HepG2 (cell line): ENCODE measurements at regions not wholly inside any gene's neighbourhood (a gene's known extent, or its start where the extent isn't known, plus 50 kb on each side); places are given as distances from the start of the nearest gene placed in this dataset.

Experiments used
- ADNP ChIP-seq: sonication (generic); formaldehyde crosslinking; IDR thresholded peaks from 2 replicates; pipeline ENCODE4 v1.4.0; 2020; ENCODE audit warnings: missing genetic modification reagents
- EP300 ChIP-seq, 3 experiments: sonication (generic) in 1 of 3; formaldehyde crosslinking in 1 of 3; IDR thresholded peaks; 2 replicates each; pipeline versions ENCODE4 v1.5.1 to v1.6.1; 2011 to 2020; ENCODE audit warnings: low read depth in 2 of 3, low read length in 2 of 3, borderline replicate concordance in 1 of 3, improper control_type of control experiment in 1 of 3, mild to moderate bottlenecking in 1 of 3, missing genetic modification reagents in 1 of 3, moderate library complexity in 1 of 3
- JUN ChIP-seq: sonication (generic); formaldehyde crosslinking; IDR thresholded peaks from 2 replicates; pipeline ENCODE4 v1.4.0; 2020; ENCODE audit warnings: mild to moderate bottlenecking, missing genetic modification reagents
- MLLT10 ChIP-seq: sonication (generic); formaldehyde crosslinking; IDR thresholded peaks from 2 replicates; pipeline ENCODE4 v1.4.0; 2020; ENCODE audit warnings: missing genetic modification reagents
- NR1H2 ChIP-seq: sonication (generic); formaldehyde crosslinking; IDR thresholded peaks from 2 replicates; pipeline ENCODE4 v1.8.1; 2022; ENCODE audit warnings: low read depth, missing genetic modification reagents, borderline replicate concordance
- PRPF4 ChIP-seq: fragments of 200-400 bp; formaldehyde crosslinking; IDR thresholded peaks from 2 replicates; pipeline ENCODE4 v1.6.1; 2016; ENCODE audit warnings: low read length, low read depth; ENCODE audit not compliant: poor library complexity, severe bottlenecking
- RERE ChIP-seq: IDR thresholded peaks from 2 replicates; pipeline ENCODE4 v1.6.1; 2016; ENCODE audit warnings: low read depth, missing genetic modification reagents, missing compliant biosample characterization
- RFXAP ChIP-seq: sonication (generic); formaldehyde crosslinking; IDR thresholded peaks from 2 replicates; pipeline ENCODE4 v1.4.0; 2020; ENCODE audit warnings: missing genetic modification reagents, borderline replicate concordance
- RORA ChIP-seq: sonication (generic); formaldehyde crosslinking; IDR thresholded peaks from 2 replicates; pipeline ENCODE4 v1.5.0; 2020; ENCODE audit warnings: mild to moderate bottlenecking, missing genetic modification reagents, moderate library complexity
- SALL1 ChIP-seq: sonication (generic); formaldehyde crosslinking; IDR thresholded peaks from 2 replicates; pipeline ENCODE4 v1.8.0; 2022; ENCODE audit warnings: mild to moderate bottlenecking, missing genetic modification reagents
- SALL2 ChIP-seq: sonication (generic); formaldehyde crosslinking; IDR thresholded peaks from 2 replicates; pipeline ENCODE4 v1.8.1; 2023; ENCODE audit warnings: mild to moderate bottlenecking, missing genetic modification reagents, inconsistent platforms
- SMARCC2 ChIP-seq: fragments of 450-650 bp; IDR thresholded peaks from 2 replicates; pipeline ENCODE4 v1.6.1; 2017; ENCODE audit warnings: antibody characterized with exemption, mild to moderate bottlenecking
- SPEN ChIP-seq: sonication (generic); formaldehyde crosslinking; IDR thresholded peaks from 2 replicates; pipeline ENCODE4 v1.5.1; 2020; ENCODE audit warnings: low read depth, mild to moderate bottlenecking, missing genetic modification reagents
- ZBTB20 ChIP-seq: sonication (generic); formaldehyde crosslinking; IDR thresholded peaks from 2 replicates; pipeline ENCODE4 v1.8.1; 2023; ENCODE audit warnings: missing genetic modification reagents, low read depth, mild to moderate bottlenecking, borderline replicate concordance
- ZNF207 ChIP-seq: fragments of 450-650 bp; IDR thresholded peaks from 2 replicates; pipeline ENCODE4 v1.6.1; 2016; ENCODE audit warnings: antibody characterized with exemption, borderline replicate concordance
- ZNF264 ChIP-seq: sonication (generic); formaldehyde crosslinking; IDR thresholded peaks from 2 replicates; pipeline ENCODE4 v1.4.0; 2020; ENCODE audit warnings: missing genetic modification reagents
- ZNF672 ChIP-seq: sonication (generic); formaldehyde crosslinking; IDR thresholded peaks from 2 replicates; pipeline ENCODE4 v1.8.1; 2022; ENCODE audit warnings: missing genetic modification reagents
- ZNF703 ChIP-seq: sonication (generic); formaldehyde crosslinking; IDR thresholded peaks from 2 replicates; pipeline ENCODE4 v1.5.1; 2020; ENCODE audit warnings: missing genetic modification reagents, mild to moderate bottlenecking, moderate library complexity, borderline replicate concordance
- ZNF766 ChIP-seq: sonication (generic); formaldehyde crosslinking; IDR thresholded peaks from 2 replicates; pipeline ENCODE4 v1.5.0; 2020; ENCODE audit warnings: missing genetic modification reagents, borderline replicate concordance
- ZNF83 ChIP-seq: sonication (generic); formaldehyde crosslinking; IDR thresholded peaks from 2 replicates; pipeline ENCODE4 v1.4.0; 2020; ENCODE audit warnings: missing genetic modification reagents, mild to moderate bottlenecking, borderline replicate concordance
- TF ChIP-seq, protein P1 (sequence below): sonication (generic); formaldehyde crosslinking; IDR thresholded peaks from 2 replicates; pipeline ENCODE4 v1.4.0; 2020; ENCODE audit warnings: mild to moderate bottlenecking, low read depth, missing genetic modification reagents

DNA sequence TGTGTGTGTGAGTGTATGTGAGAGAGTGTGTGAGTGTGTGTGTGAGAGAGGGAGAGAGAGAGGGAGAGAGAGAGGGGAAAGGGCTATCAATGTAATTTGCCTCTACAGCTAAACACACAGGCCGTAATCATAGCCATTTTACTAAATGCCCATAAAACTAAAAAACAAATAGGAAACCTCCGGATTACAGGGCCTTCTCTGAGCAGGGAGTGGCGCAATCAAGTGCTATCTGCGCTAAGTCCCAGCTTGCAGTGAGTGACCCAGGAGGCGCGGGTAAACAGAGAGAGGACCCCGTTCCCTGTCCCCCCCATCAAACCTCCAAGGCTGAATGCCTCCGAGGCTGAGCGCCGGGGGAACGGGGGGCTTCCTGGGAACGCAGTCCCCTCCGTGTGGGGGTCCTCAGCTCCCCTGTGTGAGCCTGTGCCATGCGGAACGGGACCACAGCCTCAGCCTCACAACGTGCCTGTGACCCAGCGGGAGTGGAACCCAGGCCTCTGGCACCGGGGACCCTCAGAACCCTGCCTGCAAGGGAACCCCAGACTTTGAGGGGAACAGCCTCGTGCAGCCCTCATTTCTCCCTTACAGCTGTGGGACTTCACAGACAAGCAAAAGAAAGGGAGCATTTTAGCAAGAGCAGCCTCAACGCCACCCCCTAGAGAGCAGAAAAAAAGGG, 54.7 kb upstream of the ID2 start (continued):
- TF ChIP-seq RERE (no peak), JUN (no peak), ZNF83 (CRISPR knock-in tag) (no peak; the same call in 1 of the 2 replicates), ZNF264 (no peak), SMARCC2 (no peak), EP300 (IDR thresholded peaks at IDR 0.05; ENCODE audit: low read depth in 2 of 2, low read length in 2 of 2) (peak in 1 of 2 experiments; percentile 66; a peak in 2 of 4 replicates), EP300 (CRISPR knock-in tag; IDR thresholded peaks at IDR 0.05; ENCODE audit: borderline replicate concordance) (no peak), NR1H2 (no peak), ADNP (no peak), ZNF703 (CRISPR knock-in tag) (no peak), ZNF672 (CRISPR knock-in tag) (no peak), MLLT10 (CRISPR knock-in tag) (no peak), RFXAP (0 out of 2 replicates have a peak, but pooled peaks have one; percentile 14), RORA (CRISPR knock-in tag) (no peak), SALL1 (CRISPR knock-in tag) (peak; percentile 64), SALL2 (CRISPR knock-in tag) (no peak; the same call in 1 of the 2 replicates), PRPF4 (no peak), SPEN (CRISPR knock-in tag) (no peak; the same call in 1 of the 2 replicates), ZBTB20 (peak; percentile 15; the same call in 1 of the 2 replicates), ZNF766 (no peak), ZNF207 (no peak)
- TF ChIP-seq, protein P1, sequence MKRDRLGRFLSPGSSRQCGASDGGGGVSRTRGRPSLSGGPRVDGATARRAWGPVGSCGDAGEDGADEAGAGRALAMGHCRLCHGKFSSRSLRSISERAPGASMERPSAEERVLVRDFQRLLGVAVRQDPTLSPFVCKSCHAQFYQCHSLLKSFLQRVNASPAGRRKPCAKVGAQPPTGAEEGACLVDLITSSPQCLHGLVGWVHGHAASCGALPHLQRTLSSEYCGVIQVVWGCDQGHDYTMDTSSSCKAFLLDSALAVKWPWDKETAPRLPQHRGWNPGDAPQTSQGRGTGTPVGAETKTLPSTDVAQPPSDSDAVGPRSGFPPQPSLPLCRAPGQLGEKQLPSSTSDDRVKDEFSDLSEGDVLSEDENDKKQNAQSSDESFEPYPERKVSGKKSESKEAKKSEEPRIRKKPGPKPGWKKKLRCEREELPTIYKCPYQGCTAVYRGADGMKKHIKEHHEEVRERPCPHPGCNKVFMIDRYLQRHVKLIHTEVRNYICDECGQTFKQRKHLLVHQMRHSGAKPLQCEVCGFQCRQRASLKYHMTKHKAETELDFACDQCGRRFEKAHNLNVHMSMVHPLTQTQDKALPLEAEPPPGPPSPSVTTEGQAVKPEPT (CRISPR knock-in tag) = peak; percentile 64; the same call in 1 of the 2 replicates
